RPMI8226 (cell line): ENCODE measurements at regions not wholly inside any gene's neighbourhood (a gene's known extent, or its start where the extent isn't known, plus 50 kb on each side); places are given as distances from the start of the nearest gene placed in this dataset.
"Not testable (repeated sequence)": the region's sequence is repeated elsewhere in the genome, so short reads cannot be mapped to it uniquely, and the experiment has no call there.

Source experiments
- DNase-seq: peaks from one replicate; pipeline ENCODE4 v3.0.0-alpha.2; 2015

- no peak for DNase-seq
These were observed 180.1 kb upstream of the NREP start for GRCh38 chr5:111937094-111937493.

GRCh38 chr5:111935835-111936234 lies 178.8 kb upstream of the NREP start:
- DNase-seq = no peak

- no peak for DNase-seq
These were observed 178.0 kb upstream of the NREP start for GRCh38 chr5:111935009-111935408.

GRCh38 chr5:111934511-111934910 lies 177.5 kb upstream of the NREP start:
- DNase-seq = no peak

- DNase-seq = no peak
These were observed 176.1 kb upstream of the NREP start for GRCh38 chr5:111933086-111933485.

GRCh38 chr5:111932628-111933027 lies 175.6 kb upstream of the NREP start:
- DNase-seq = no peak

GRCh38 chr5:111932199-111932598 lies 175.2 kb upstream of the NREP start:
- DNase-seq = no peak

GRCh38 chr5:111931655-111932054 lies 174.7 kb upstream of the NREP start:
- no peak for DNase-seq

- DNase-seq = no peak
These were observed 174.0 kb upstream of the NREP start for GRCh38 chr5:111930905-111931461.

GRCh38 chr5:111930449-111930848 lies 173.5 kb upstream of the NREP start:
- no peak for DNase-seq

- DNase-seq = no peak
These were observed 172.9 kb upstream of the NREP start for GRCh38 chr5:111929867-111930266.

- no peak for DNase-seq
These were observed 172.3 kb upstream of the NREP start for GRCh38 chr5:111929261-111929660.

- DNase-seq = no peak
These were observed 171.5 kb upstream of the NREP start for GRCh38 chr5:111928511-111928910.

- DNase-seq = no peak
These were observed 170.2 kb upstream of the NREP start for GRCh38 chr5:111927191-111927590.

- DNase-seq = no peak
These were observed 169.0 kb upstream of the NREP start for GRCh38 chr5:111926026-111926425.

GRCh38 chr5:111922344-111922743 lies 165.3 kb upstream of the NREP start:
- no peak for DNase-seq

- not testable (repeated sequence) for DNase-seq
These were observed 164.7 kb upstream of the NREP start for GRCh38 chr5:111921691-111922090.

- DNase-seq = no peak
These were observed 158.1 kb upstream of the NREP start for GRCh38 chr5:111914966-111915636.

- no peak for DNase-seq
These were observed 145.4 kb upstream of the NREP start for GRCh38 chr5:111902436-111902835.

GRCh38 chr5:111901296-111901695 lies 144.3 kb upstream of the NREP start:
- no peak for DNase-seq

- DNase-seq = no peak
These were observed 136.0 kb upstream of the NREP start for GRCh38 chr5:111892949-111893348.

GRCh38 chr5:111887706-111888105 lies 130.7 kb upstream of the NREP start:
- no peak for DNase-seq

GRCh38 chr5:111869681-111870080 lies 112.7 kb upstream of the NREP start:
- no peak for DNase-seq

- DNase-seq = no peak
These were observed 108.4 kb upstream of the NREP start for GRCh38 chr5:111865356-111865755.

GRCh38 chr5:111863801-111864200 lies 106.8 kb upstream of the NREP start:
- DNase-seq = no peak
